ENCODE measurements at regions not wholly inside any gene's neighbourhood (a gene's known extent, or its start where the extent isn't known, plus 50 kb on each side); places are given as distances from the start of the nearest gene placed in this dataset.

DNA sequence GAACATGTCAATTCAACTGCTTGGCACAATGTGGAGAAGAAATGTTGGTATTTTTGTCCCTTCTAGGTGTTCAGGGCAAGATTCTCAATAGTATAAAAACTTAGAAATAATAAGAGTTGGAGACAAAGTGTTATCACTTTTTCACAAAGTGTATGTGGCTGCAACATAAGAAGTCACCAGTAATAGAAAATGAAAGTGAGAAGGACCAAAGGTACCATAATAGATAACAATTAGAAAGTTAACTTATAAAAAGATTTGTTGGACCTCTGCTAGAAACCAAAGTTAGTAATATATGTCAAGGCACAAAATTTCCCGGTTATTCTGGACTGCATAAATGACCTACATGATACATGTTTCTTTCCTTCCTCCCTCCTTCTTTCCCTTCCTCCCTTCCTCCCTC, 1535.3 kb downstream of the EFNA5 start:
- TF ChIP-seq, protein P1, sequence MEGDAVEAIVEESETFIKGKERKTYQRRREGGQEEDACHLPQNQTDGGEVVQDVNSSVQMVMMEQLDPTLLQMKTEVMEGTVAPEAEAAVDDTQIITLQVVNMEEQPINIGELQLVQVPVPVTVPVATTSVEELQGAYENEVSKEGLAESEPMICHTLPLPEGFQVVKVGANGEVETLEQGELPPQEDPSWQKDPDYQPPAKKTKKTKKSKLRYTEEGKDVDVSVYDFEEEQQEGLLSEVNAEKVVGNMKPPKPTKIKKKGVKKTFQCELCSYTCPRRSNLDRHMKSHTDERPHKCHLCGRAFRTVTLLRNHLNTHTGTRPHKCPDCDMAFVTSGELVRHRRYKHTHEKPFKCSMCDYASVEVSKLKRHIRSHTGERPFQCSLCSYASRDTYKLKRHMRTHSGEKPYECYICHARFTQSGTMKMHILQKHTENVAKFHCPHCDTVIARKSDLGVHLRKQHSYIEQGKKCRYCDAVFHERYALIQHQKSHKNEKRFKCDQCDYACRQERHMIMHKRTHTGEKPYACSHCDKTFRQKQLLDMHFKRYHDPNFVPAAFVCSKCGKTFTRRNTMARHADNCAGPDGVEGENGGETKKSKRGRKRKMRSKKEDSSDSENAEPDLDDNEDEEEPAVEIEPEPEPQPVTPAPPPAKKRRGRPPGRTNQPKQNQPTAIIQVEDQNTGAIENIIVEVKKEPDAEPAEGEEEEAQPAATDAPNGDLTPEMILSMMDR (IDR thresholded peaks at IDR 0.05) = no peak
- TF ChIP-seq POLR2AphosphoS5 (IDR thresholded peaks at IDR 0.05) = no peak
- no peak for TF ChIP-seq POLR2A (IDR thresholded peaks at IDR 0.05)

Measured in stomach (tissue), 4 donors.